Astrocyte (in vitro differentiated cells and primary cell): ENCODE measurements at regions not wholly inside any gene's neighbourhood (a gene's known extent, or its start where the extent isn't known, plus 50 kb on each side); places are given as distances from the start of the nearest gene placed in this dataset.

Experiments
- DNase-seq: peaks from one replicate; pipeline ENCODE4 v3.0.0-alpha.2; 2010; ENCODE audit warnings: low read depth
- FAIRE-seq: peaks from 2 replicates; lab custom pipeline; 2011; peaks lifted over from hg19 to GRCh38; lab: Jason Lieb, UNC
- H2AFZ ChIP-seq: 2 replicates; pipeline ENCODE4 v1.6.0; 2012; ENCODE audit warnings: low read depth, low read length, inconsistent platforms
- H3K27ac ChIP-seq: 2 replicates; pipeline ENCODE4 v1.5.1; 2011; ENCODE audit warnings: low read depth, low read length, inconsistent platforms
- H3K27me3 ChIP-seq: 2 replicates; pipeline ENCODE4 v1.6.0; 2011; ENCODE audit warnings: low read length, inconsistent platforms; ENCODE audit not compliant: insufficient read depth
- H3K36me3 ChIP-seq: 2 replicates; pipeline ENCODE4 v1.5.1; 2011; ENCODE audit warnings: low read length, inconsistent platforms; ENCODE audit not compliant: insufficient read depth
- H3K4me1 ChIP-seq: 2 replicates; pipeline ENCODE4 v1.5.1; 2011; ENCODE audit warnings: low read length, inconsistent platforms; ENCODE audit not compliant: insufficient read depth
- H3K4me2 ChIP-seq: 2 replicates; pipeline ENCODE4 v1.6.0; 2012; ENCODE audit warnings: low read length, inconsistent platforms
- H3K4me3 ChIP-seq: 2 replicates; pipeline ENCODE4 v1.5.1; 2011; ENCODE audit warnings: low read depth, mild to moderate bottlenecking, low read length, inconsistent platforms; ENCODE audit not compliant: insufficient read depth
- H3K79me2 ChIP-seq: 2 replicates; pipeline ENCODE4 v1.6.0; 2012; ENCODE audit warnings: mild to moderate bottlenecking, low read length, inconsistent platforms; ENCODE audit not compliant: insufficient read depth
- H3K9ac ChIP-seq: 2 replicates; pipeline ENCODE4 v1.6.0; 2012; ENCODE audit warnings: mild to moderate bottlenecking, low read length, inconsistent platforms
- H3K9me3 ChIP-seq: 2 replicates; pipeline ENCODE4 v1.5.1; 2012; ENCODE audit warnings: low read depth, mild to moderate bottlenecking, low read length, inconsistent platforms; ENCODE audit not compliant: insufficient read depth
- H4K20me1 ChIP-seq: 2 replicates; pipeline ENCODE4 v1.6.0; 2012; ENCODE audit warnings: low read length, inconsistent platforms; ENCODE audit not compliant: insufficient read depth
- H3K27ac Mint-ChIP-seq: one replicate; pipeline ENCODE4 v1.8.0; 2021; ENCODE audit warnings: mild to moderate bottlenecking, mixed read lengths; ENCODE audit not compliant: unreplicated experiment
- H3K27me3 Mint-ChIP-seq: one replicate; pipeline ENCODE4 v1.8.0; 2021; ENCODE audit warnings: low read depth, mixed read lengths; ENCODE audit not compliant: unreplicated experiment
- H3K36me3 Mint-ChIP-seq: one replicate; pipeline ENCODE4 v1.8.0; 2021; ENCODE audit warnings: low read depth, mixed read lengths; ENCODE audit not compliant: unreplicated experiment
- H3K4me1 Mint-ChIP-seq: one replicate; pipeline ENCODE4 v1.8.0; 2021; ENCODE audit warnings: low read depth, mixed read lengths; ENCODE audit not compliant: unreplicated experiment
- H3K4me3 Mint-ChIP-seq: one replicate; pipeline ENCODE4 v1.8.0; 2021; ENCODE audit warnings: mild to moderate bottlenecking, moderate library complexity, mixed read lengths; ENCODE audit not compliant: unreplicated experiment
- H3K9me3 Mint-ChIP-seq: one replicate; pipeline ENCODE4 v1.8.0; 2021; ENCODE audit warnings: mild to moderate bottlenecking, mixed read lengths; ENCODE audit not compliant: unreplicated experiment
- CTCF ChIP-seq: IDR thresholded peaks from 2 replicates; pipeline ENCODE4 v1.5.1; 2011; ENCODE audit warnings: low read depth, mild to moderate bottlenecking, inconsistent platforms, low read length, moderate library complexity; ENCODE audit not compliant: insufficient read depth
- EZH2 ChIP-seq: IDR thresholded peaks from 2 replicates; pipeline ENCODE4 v1.6.1; 2012; ENCODE audit warnings: mild to moderate bottlenecking, low read length, inconsistent platforms; ENCODE audit not compliant: insufficient read depth

GRCh38 chr19:28581468-28581770, 631.5 kb downstream of the UQCRFS1 start:
- H3K4me1 ChIP-seq, result no peaks in the 10 kb centered on the region
- H3K4me2 ChIP-seq, result no peak overlapping the region
- DNase-seq, result no peak
- Mint-ChIP-seq H3K27me3 (peaks cover 11% of the 10 kb centered on the region), H3K4me3 (no peak overlapping the region), H3K9me3 (peaks cover 2% of the 10 kb centered on the region), H3K4me1 (no peaks in the 10 kb centered on the region), H3K36me3 (peaks cover 1% of the 10 kb centered on the region), H3K27ac (no peak overlapping the region)
- no peak overlapping the region for H3K27ac ChIP-seq
- no peaks in the 10 kb centered on the region for H4K20me1 ChIP-seq
- no peak overlapping the region for H2AFZ ChIP-seq
- TF ChIP-seq EZH2 (no peak), CTCF (no peak)
- H3K27me3 ChIP-seq, result no peaks in the 10 kb centered on the region
- peaks cover 3% of the 10 kb centered on the region for H3K9me3 ChIP-seq
- H3K4me3 ChIP-seq, result no peak overlapping the region
- no peak overlapping the region for H3K9ac ChIP-seq
- no peaks in the 10 kb centered on the region for H3K36me3 ChIP-seq
- no peaks in the 10 kb centered on the region for H3K79me2 ChIP-seq
- no peak for FAIRE-seq

- Histone ChIP-seq H3K36me3 (no peaks in the 10 kb centered on the region), H3K4me1 (no peaks in the 10 kb centered on the region), H4K20me1 (no peaks in the 10 kb centered on the region), H3K4me2 (no peak overlapping the region), H3K9ac (no peak overlapping the region), H3K27me3 (no peaks in the 10 kb centered on the region), H2AFZ (no peak overlapping the region), H3K27ac (no peak overlapping the region), H3K79me2 (no peaks in the 10 kb centered on the region), H3K4me3 (no peak overlapping the region), H3K9me3 (peaks cover 6% of the 10 kb centered on the region)
- Mint-ChIP-seq H3K27ac (no peak overlapping the region), H3K27me3 (peaks cover 12% of the 10 kb centered on the region), H3K4me1 (no peaks in the 10 kb centered on the region), H3K36me3 (peaks cover 1% of the 10 kb centered on the region), H3K9me3 (no peaks in the 10 kb centered on the region), H3K4me3 (no peak overlapping the region)
- no peak for FAIRE-seq
- no peak for DNase-seq
- no peak for TF ChIP-seq CTCF
- no peak for TF ChIP-seq EZH2
Measured at GRCh38 chr19:28578786-28579505, 634.0 kb downstream of the UQCRFS1 start.

DNA sequence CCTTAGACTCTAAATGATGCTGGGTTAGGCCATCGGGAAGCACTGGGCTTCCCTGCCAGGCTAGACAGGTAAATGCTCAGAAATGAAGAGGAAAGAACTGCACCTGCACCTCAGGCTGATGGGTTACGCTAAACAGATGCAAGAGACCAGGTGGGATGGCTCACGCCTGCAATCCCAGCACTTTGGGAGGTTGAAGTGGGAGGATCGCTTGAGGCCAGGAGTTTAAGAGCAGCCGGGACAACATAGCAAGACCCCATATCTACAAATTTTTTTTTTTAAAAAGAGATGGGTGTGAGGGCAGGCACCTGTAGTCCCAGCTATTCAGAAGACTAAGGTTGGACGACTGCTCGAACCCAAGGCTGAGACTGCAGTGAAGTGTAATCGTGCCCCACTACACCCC, 634.7 kb downstream of the UQCRFS1 start:
- H2AFZ ChIP-seq, result no peak overlapping the region
- DNase-seq (no peak), FAIRE-seq (no peak)
- H3K79me2 ChIP-seq, result no peaks in the 10 kb centered on the region
- no peak overlapping the region for H3K9ac ChIP-seq
- H3K4me2 ChIP-seq, result no peak overlapping the region
- Mint-ChIP-seq H3K27ac (no peak overlapping the region), H3K4me1 (no peaks in the 10 kb centered on the region), H3K27me3 (peaks cover 12% of the 10 kb centered on the region), H3K36me3 (peaks cover 1% of the 10 kb centered on the region), H3K9me3 (no peaks in the 10 kb centered on the region), H3K4me3 (no peak overlapping the region)
- no peak overlapping the region for H3K27ac ChIP-seq
- no peaks in the 10 kb centered on the region for H4K20me1 ChIP-seq
- H3K27me3 ChIP-seq, result no peaks in the 10 kb centered on the region
- no peaks in the 10 kb centered on the region for H3K36me3 ChIP-seq
- no peak overlapping the region for H3K4me3 ChIP-seq
- peaks cover 6% of the 10 kb centered on the region for H3K9me3 ChIP-seq
- H3K4me1 ChIP-seq, result no peaks in the 10 kb centered on the region
- TF ChIP-seq EZH2 (no peak), CTCF (no peak)
